ENCODE measurements at regions not wholly inside any gene's neighbourhood (a gene's known extent, or its start where the extent isn't known, plus 50 kb on each side); places are given as distances from the start of the nearest gene placed in this dataset.

DNA sequence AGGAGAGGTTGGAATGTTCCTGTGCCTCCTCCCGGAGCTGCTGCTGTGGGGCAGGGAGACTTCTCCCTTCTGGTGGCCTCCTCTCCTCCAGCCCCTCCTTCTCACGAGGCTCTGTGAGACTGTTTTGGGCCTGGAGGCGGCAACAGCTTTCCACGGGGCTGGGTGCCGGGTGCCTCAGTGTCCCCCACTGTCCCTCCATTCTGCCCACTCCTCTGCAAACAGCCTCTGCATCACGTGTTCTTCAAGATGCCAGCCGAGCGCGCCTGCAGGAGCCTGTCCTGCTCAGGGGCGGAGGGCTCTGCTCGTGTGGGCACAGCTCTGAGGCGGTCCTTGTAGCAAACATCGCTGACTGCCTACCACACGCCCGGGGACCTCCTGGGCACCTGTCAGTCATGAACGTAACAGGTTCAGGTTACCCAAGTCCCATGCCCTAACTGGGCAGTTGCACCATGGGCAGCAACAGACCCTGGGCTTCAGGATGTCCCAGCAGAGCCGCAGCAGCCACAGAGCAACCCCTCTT is 70.8 kb downstream of the RRM2 start (continued):
- TF ChIP-seq, protein P1, sequence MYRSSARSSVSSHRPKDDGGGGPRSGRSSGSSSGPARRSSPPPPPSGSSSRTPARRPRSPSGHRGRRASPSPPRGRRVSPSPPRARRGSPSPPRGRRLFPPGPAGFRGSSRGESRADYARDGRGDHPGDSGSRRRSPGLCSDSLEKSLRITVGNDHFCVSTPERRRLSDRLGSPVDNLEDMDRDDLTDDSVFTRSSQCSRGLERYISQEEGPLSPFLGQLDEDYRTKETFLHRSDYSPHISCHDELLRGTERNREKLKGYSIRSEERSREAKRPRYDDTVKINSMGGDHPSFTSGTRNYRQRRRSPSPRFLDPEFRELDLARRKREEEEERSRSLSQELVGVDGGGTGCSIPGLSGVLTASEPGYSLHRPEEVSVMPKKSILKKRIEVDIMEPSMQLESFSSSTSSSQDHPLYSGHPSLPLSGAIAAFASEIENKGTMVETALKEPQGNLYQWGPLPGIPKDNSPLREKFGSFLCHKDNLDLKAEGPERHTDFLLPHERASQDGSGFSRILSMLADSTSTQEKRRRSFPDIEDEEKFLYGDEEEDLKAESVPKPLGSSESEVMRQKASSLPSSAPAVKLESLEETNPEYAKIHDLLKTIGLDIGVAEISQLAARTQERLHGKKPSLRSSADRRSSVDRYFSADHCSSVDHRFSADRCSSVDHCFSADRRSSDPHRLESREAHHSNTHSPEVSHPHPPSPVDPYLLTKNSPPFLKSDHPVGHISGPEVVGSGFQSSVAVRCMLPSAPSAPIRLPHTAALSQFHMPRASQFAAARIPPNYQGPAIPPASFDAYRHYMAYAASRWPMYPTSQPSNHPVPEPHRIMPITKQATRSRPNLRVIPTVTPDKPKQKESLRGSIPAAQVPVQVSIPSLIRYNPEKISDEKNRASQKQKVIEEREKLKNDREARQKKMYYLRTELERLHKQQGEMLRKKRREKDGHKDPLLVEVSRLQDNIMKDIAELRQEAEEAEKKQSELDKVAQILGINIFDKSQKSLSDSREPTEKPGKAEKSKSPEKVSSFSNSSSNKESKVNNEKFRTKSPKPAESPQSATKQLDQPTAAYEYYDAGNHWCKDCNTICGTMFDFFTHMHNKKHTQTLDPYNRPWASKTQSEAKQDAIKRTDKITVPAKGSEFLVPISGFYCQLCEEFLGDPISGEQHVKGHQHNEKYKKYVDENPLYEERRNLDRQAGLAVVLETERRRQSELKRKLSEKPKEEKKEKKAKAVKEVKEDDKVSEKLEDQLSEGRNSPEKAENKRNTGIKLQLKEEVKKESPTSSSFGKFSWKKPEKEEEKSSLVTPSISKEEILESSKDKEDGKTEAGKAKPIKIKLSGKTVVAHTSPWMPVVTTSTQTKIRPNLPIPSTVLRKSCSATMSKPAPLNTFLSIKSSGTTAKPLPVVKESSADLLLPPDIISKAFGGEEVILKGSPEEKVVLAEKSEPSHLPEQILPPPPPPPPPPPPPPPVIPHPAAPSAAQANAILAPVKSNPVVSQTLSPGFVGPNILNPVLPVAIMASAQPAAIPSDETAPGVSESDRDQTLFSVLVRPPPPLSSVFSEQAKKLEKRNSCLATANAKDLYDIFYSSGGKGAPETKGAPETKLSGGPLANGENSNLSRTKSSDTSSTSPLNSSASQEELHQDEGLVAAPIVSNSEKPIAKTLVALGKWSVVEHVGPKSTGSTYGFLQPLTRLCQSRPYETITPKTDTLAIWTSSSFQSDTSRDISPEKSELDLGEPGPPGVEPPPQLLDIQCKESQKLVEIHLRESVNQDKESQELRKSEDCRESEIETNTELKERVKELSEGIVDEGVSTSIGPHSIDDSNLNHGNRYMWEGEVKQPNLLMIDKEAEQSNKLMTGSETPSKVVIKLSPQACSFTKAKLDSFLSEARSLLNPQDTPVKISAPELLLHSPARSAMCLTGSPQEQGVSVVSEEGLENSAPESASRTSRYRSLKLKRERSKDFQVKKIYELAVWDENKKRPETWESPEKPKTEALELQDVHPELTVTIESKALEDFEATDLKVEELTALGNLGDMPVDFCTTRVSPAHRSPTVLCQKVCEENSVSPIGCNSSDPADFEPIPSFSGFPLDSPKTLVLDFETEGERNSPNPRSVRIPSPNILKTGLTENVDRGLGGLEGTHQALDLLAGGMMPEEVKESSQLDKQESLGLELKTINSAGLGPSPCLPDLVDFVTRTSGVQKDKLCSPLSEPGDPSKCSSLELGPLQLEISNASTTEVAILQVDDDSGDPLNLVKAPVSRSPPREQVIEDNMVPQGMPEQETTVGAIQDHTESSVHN (IDR thresholded peaks at IDR 0.05; ENCODE audit: borderline replicate concordance in 1 of 2, low read depth in 1 of 2), result no peak
- TF ChIP-seq ZNF316 (IDR thresholded peaks at IDR 0.05) (no peak), SMAD2 (IDR thresholded peaks at IDR 0.05; ENCODE audit: low read depth, low read length) (no peak), ZNF644 (tag; IDR thresholded peaks at IDR 0.05; ENCODE audit: low read depth) (no peak), HDAC1 (IDR thresholded peaks at IDR 0.05) (no peak), EP300 (IDR thresholded peaks at IDR 0.05; ENCODE audit: low read length) (no peak), MED1 (CRISPR knock-in tag; IDR thresholded peaks at IDR 0.05; ENCODE audit: borderline replicate concordance) (no peak), PRPF4 (IDR thresholded peaks at IDR 0.05; ENCODE audit: insufficient read depth, low read depth, low read length, poor library complexity, severe bottlenecking) (no peak), SIN3A (IDR thresholded peaks at IDR 0.05; ENCODE audit: borderline replicate concordance in 2 of 2, control insufficient read depth in 1 of 2, low read depth in 2 of 2, low read length in 2 of 2) (no peak), GATAD2B (IDR thresholded peaks at IDR 0.05; ENCODE audit: borderline replicate concordance) (no peak), LEF1 (IDR thresholded peaks at IDR 0.05) (no peak)
- TF ChIP-seq, protein P2, sequence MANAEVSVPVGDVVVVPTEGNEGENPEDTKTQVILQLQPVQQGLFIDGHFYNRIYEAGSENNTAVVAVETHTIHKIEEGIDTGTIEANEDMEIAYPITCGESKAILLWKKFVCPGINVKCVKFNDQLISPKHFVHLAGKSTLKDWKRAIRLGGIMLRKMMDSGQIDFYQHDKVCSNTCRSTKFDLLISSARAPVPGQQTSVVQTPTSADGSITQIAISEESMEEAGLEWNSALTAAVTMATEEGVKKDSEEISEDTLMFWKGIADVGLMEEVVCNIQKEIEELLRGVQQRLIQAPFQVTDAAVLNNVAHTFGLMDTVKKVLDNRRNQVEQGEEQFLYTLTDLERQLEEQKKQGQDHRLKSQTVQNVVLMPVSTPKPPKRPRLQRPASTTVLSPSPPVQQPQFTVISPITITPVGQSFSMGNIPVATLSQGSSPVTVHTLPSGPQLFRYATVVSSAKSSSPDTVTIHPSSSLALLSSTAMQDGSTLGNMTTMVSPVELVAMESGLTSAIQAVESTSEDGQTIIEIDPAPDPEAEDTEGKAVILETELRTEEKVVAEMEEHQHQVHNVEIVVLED (CRISPR knock-in tag; IDR thresholded peaks at IDR 0.05), result no peak
- TF ChIP-seq, protein P3, sequence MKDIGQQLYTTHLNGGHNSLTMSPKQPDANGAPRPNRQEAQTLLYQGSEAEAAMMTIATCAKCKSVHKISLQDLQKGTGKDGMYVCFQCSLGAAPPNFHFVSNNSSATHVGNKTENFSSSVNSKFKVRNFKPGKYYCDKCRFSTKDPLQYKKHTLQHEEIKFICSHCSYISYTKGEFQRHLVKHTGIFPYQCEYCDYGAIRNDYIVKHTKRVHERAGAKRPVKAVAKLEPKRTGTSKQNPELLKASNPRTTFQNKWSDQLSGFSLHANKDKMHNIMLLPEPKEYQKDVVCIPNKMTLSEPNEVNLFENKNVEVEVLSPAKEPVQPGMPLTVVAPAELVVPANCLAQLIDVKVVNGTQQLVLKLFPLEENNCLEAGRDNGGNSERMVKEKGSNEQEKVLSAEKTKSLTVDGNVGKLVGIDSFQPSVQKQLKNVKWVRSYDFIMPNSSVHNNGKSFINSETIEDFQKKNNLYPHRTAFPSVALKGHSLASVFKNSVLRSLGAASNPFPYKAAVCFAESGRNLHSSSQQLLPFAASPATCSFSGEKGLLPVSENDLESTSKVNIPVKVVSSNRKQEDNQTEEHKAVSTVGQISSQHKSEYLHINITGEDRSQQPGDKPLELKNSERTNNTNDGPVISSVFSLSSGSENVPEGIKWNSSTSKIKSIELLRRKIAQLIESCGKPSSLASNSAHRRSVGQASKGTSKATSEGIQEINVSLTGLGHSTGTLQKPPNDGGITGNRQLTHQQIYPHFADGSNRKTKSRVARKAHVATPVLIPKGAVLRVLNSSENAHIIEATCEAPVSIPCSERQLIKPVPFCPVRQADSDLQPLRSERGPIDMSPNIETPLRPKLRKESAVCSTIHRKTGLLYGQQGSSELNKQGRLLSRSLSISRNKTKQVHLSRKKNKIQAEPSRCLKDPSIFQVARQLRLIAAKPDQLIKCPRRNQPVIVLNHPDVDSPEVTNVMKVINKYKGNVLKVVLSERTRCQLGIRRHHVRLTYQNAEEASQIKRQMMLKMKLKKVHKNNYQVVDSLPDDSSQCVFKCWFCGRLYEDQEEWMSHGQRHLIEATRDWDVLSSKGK (CRISPR knock-in tag; IDR thresholded peaks at IDR 0.05), result no peak

All from K562 (cell line).